ENCODE measurements at regions not wholly inside any gene's neighbourhood (a gene's known extent, or its start where the extent isn't known, plus 50 kb on each side); places are given as distances from the start of the nearest gene placed in this dataset.

GRCh38 chr13:84630476-84630875, 748.2 kb upstream of the SLITRK1 start:
- H3K4me3 Mint-ChIP-seq, result no peak overlapping the region
- Histone ChIP-seq H3K9ac (ENCODE audit: low read length) (no peak overlapping the region), H4K20me1 (ENCODE audit: control insufficient read depth, insufficient read depth, low read length, poor library complexity, severe bottlenecking) (no peaks in the 10 kb centered on the region), H3K27me3 (replicated peaks in 1 of 4; ENCODE audit: control extremely low read depth in 1 of 4, control insufficient read depth in 3 of 4, insufficient read depth in 4 of 4, low read length in 3 of 4) (no peaks in the 10 kb centered on the region), H2AFZ (ENCODE audit: insufficient read depth, low read depth, low read length, poor library complexity, severe bottlenecking) (no peak overlapping the region), H3K4me2 (replicated peaks; ENCODE audit: low read depth, low read length, poor library complexity, severe bottlenecking) (no peak overlapping the region), H3K4me1 (ENCODE audit: control insufficient read depth in 2 of 2, insufficient read depth in 2 of 2, low read length in 2 of 2) (no peaks in the 10 kb centered on the region), H3K4me3 (ENCODE audit: control extremely low read depth in 1 of 5, extremely low read depth in 1 of 5, insufficient read depth in 1 of 5, low read depth in 2 of 5, low read length in 4 of 5) (no peak overlapping the region), H3K79me2 (ENCODE audit: control insufficient read depth, insufficient read depth, low read length) (no peaks in the 10 kb centered on the region), H3K36me3 (replicated peaks in 1 of 2; ENCODE audit: control extremely low read depth in 1 of 2, control insufficient read depth in 1 of 2, extremely low read depth in 1 of 2, insufficient read depth in 2 of 2, low read length in 1 of 2) (no peaks in the 10 kb centered on the region), H3K27ac (ENCODE audit: low read length in 2 of 2) (no peak overlapping the region), H3K9me3 (ENCODE audit: control extremely low read depth in 1 of 3, control insufficient read depth in 2 of 3, insufficient read depth in 1 of 3, low read length in 2 of 3) (peaks cover 0 to 4% (median 0%) of the 10 kb centered on the region in 3 donors)
- H3K9me3 Mint-ChIP-seq (ENCODE audit: insufficient read depth), result no peaks in the 10 kb centered on the region
- intact Hi-C loops (cut with micrococcal nuclease), result no loop called here
- TF ChIP-seq EZH2 (IDR thresholded peaks at IDR 0.05; ENCODE audit: borderline replicate concordance, insufficient read depth, low read depth, low read length, poor library complexity, severe bottlenecking) (no peak), CTCF (IDR thresholded peaks at IDR 0.05) (no peak)
- DNase-seq (no peak), ATAC-seq (ENCODE audit: low read depth) (no peak)
- H3K4me1 Mint-ChIP-seq, result no peaks in the 10 kb centered on the region
- CTCF ChIA-PET, result no interaction called here
- POLR2A ChIA-PET, result no interaction called here
- H3K27ac Mint-ChIP-seq, result no peak overlapping the region
- H3K27me3 Mint-ChIP-seq, result no peaks in the 10 kb centered on the region
- WGBS (ENCODE audit: insufficient coverage), result 100% methylated on average over 1 of the region's 3 CpGs

- TF ChIP-seq CTCF (IDR thresholded peaks at IDR 0.05) (no peak), EZH2 (IDR thresholded peaks at IDR 0.05; ENCODE audit: borderline replicate concordance, insufficient read depth, low read depth, low read length, poor library complexity, severe bottlenecking) (no peak)
- no peak overlapping the region for H3K27ac Mint-ChIP-seq
Observed at GRCh38 chr13:84616864-84617263, 734.6 kb upstream of the SLITRK1 start.

More at GRCh38 chr13:84616864-84617263, 734.6 kb upstream of the SLITRK1 start:
- intact Hi-C loops (cut with micrococcal nuclease), result no loop called here
- Histone ChIP-seq H3K79me2 (ENCODE audit: control insufficient read depth, insufficient read depth, low read length) (no peaks in the 10 kb centered on the region), H3K4me3 (ENCODE audit: control extremely low read depth in 1 of 5, extremely low read depth in 1 of 5, insufficient read depth in 1 of 5, low read depth in 2 of 5, low read length in 4 of 5) (no peak overlapping the region), H3K27ac (ENCODE audit: low read length in 2 of 2) (no peak overlapping the region), H3K27me3 (replicated peaks in 1 of 4; ENCODE audit: control extremely low read depth in 1 of 4, control insufficient read depth in 3 of 4, insufficient read depth in 4 of 4, low read length in 3 of 4) (no peaks in the 10 kb centered on the region), H3K9ac (ENCODE audit: low read length) (no peak overlapping the region), H4K20me1 (ENCODE audit: control insufficient read depth, insufficient read depth, low read length, poor library complexity, severe bottlenecking) (no peaks in the 10 kb centered on the region), H3K36me3 (replicated peaks in 1 of 2; ENCODE audit: control extremely low read depth in 1 of 2, control insufficient read depth in 1 of 2, extremely low read depth in 1 of 2, insufficient read depth in 2 of 2, low read length in 1 of 2) (no peaks in the 10 kb centered on the region), H2AFZ (ENCODE audit: insufficient read depth, low read depth, low read length, poor library complexity, severe bottlenecking) (no peak overlapping the region), H3K9me3 (ENCODE audit: control extremely low read depth in 1 of 3, control insufficient read depth in 2 of 3, insufficient read depth in 1 of 3, low read length in 2 of 3) (no peaks in the 10 kb centered on the region), H3K4me1 (ENCODE audit: control insufficient read depth in 2 of 2, insufficient read depth in 2 of 2, low read length in 2 of 2) (no peaks in the 10 kb centered on the region), H3K4me2 (replicated peaks; ENCODE audit: low read depth, low read length, poor library complexity, severe bottlenecking) (no peak overlapping the region)
- ATAC-seq (ENCODE audit: low read depth) (no peak), DNase-seq (no peak)
- H3K4me1 Mint-ChIP-seq, result no peaks in the 10 kb centered on the region
- H3K27me3 Mint-ChIP-seq, result no peaks in the 10 kb centered on the region
- CTCF ChIA-PET, result no interaction called here
- H3K9me3 Mint-ChIP-seq (ENCODE audit: insufficient read depth), result no peaks in the 10 kb centered on the region
- no peak overlapping the region for H3K4me3 Mint-ChIP-seq
- POLR2A ChIA-PET, result no interaction called here

Measured in B cell (primary cell).